DOHH2 (cell line): ENCODE measurements at regions not wholly inside any gene's neighbourhood (a gene's known extent, or its start where the extent isn't known, plus 50 kb on each side); places are given as distances from the start of the nearest gene placed in this dataset.

ENCODE experiments used
- EZH2phosphoT487 ChIP-seq: fragments of 200-600 bp; sonication (generic); IDR thresholded peaks from 2 replicates; pipeline ENCODE4 v1.6.1; 2017; ENCODE audit warnings: borderline replicate concordance, mild to moderate bottlenecking, antibody characterized with exemption, low read length, moderate library complexity, mixed read lengths
- TF ChIP-seq, protein P1 (sequence below): fragments of 200-600 bp; sonication (generic); IDR thresholded peaks from one replicate; pipeline ENCODE4 v1.5.1; 2014; ENCODE audit warnings: antibody characterized with exemption, mild to moderate bottlenecking, low read depth, low read length; ENCODE audit not compliant: poor library complexity, severe bottlenecking

DNA sequence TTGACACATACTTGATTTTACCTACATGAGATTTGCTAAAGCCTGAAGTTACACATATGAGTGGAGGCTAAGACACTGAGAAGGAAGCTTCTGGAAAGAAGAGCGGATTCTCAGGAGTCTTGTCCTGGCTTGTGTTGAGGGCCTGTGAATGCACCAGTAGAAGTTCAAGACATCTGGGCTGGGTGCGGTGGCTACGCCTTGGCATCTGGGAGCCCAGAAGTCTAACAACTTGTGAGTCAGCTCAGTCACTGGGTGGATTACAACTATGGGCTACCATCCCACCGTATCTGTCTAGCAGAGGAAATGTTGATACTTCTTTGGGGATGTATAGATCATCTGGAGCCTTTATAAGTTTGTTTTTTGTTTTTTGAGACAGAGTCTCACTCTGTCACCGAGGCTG, 375.6 kb upstream of the SMIM31 start:
- no peak for TF ChIP-seq EZH2phosphoT487
- TF ChIP-seq, protein P1, sequence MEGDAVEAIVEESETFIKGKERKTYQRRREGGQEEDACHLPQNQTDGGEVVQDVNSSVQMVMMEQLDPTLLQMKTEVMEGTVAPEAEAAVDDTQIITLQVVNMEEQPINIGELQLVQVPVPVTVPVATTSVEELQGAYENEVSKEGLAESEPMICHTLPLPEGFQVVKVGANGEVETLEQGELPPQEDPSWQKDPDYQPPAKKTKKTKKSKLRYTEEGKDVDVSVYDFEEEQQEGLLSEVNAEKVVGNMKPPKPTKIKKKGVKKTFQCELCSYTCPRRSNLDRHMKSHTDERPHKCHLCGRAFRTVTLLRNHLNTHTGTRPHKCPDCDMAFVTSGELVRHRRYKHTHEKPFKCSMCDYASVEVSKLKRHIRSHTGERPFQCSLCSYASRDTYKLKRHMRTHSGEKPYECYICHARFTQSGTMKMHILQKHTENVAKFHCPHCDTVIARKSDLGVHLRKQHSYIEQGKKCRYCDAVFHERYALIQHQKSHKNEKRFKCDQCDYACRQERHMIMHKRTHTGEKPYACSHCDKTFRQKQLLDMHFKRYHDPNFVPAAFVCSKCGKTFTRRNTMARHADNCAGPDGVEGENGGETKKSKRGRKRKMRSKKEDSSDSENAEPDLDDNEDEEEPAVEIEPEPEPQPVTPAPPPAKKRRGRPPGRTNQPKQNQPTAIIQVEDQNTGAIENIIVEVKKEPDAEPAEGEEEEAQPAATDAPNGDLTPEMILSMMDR, result no peak
